GM10266 (cell line): ENCODE measurements at regions not wholly inside any gene's neighbourhood (a gene's known extent, or its start where the extent isn't known, plus 50 kb on each side); places are given as distances from the start of the nearest gene placed in this dataset.

Source experiments
- DNase-seq: peaks from one replicate; pipeline ENCODE4 v3.0.0; 2012; ENCODE audit errors: extremely low spot score
- CTCF ChIP-seq: IDR thresholded peaks from 2 replicates; pipeline ENCODE4 v1.5.1; 2012; ENCODE audit warnings: mild to moderate bottlenecking, low read depth; ENCODE audit not compliant: control insufficient read depth, insufficient read depth; ENCODE audit errors: missing control alignments

- no peak for DNase-seq
Observed at GRCh38 chr12:19695244-19696098, 256.2 kb downstream of the AEBP2 start.

GRCh38 chr12:19700969-19701368 is 261.7 kb downstream of the AEBP2 start:
- TF ChIP-seq CTCF: no peak
- DNase-seq: no peak

More at GRCh38 chr12:19695244-19696098, 256.2 kb downstream of the AEBP2 start:
- TF ChIP-seq CTCF: no peak

DNA sequence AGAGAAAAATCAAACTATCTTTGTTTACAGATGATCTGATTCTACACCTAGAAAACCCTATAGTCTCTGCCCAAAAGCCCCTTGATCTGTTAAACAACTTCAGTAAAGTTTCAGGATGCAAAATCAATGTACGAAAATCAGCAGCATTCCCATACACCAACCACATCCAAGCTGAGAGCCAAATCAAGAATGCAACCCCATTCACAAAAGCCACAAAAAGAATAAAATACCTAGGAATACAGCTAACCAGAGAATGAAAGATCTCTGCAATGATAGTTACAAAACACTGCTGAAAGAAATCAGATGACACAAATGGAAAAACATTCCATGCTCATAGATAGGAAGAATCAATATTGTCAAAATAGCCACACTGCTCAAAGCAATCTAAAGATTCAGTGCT is 265.7 kb downstream of the AEBP2 start:
- TF ChIP-seq CTCF: no peak
- DNase-seq: no peak

DNA sequence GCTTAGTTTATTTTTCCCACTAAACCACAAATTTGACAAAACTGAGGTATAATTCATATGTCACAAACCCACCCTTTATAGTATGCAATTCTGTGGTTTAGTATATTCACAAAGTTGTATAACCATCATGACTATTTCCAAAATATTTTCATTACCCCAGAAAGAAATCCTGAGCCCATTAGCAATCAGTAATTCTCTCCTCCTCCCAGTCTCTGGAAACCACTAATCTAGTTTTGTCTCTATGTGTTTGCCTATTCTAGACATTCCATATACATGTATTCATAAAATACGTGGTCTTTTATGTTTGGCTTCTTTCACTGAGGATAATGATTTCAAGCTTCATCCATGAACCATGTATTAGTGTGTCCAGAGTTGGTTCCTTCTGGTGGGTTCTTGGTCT is 267.6 kb downstream of the AEBP2 start:
- no peak for DNase-seq

GRCh38 chr12:19707948-19708409 is 268.7 kb downstream of the AEBP2 start:
- no peak for DNase-seq

More for the DNA sequence above, 267.6 kb downstream of the AEBP2 start:
- no peak for TF ChIP-seq CTCF

GRCh38 chr12:19709889-19710288 is 270.6 kb downstream of the AEBP2 start:
- no peak for TF ChIP-seq CTCF
- DNase-seq: no peak

More at GRCh38 chr12:19707948-19708409, 268.7 kb downstream of the AEBP2 start:
- no peak for TF ChIP-seq CTCF

DNA sequence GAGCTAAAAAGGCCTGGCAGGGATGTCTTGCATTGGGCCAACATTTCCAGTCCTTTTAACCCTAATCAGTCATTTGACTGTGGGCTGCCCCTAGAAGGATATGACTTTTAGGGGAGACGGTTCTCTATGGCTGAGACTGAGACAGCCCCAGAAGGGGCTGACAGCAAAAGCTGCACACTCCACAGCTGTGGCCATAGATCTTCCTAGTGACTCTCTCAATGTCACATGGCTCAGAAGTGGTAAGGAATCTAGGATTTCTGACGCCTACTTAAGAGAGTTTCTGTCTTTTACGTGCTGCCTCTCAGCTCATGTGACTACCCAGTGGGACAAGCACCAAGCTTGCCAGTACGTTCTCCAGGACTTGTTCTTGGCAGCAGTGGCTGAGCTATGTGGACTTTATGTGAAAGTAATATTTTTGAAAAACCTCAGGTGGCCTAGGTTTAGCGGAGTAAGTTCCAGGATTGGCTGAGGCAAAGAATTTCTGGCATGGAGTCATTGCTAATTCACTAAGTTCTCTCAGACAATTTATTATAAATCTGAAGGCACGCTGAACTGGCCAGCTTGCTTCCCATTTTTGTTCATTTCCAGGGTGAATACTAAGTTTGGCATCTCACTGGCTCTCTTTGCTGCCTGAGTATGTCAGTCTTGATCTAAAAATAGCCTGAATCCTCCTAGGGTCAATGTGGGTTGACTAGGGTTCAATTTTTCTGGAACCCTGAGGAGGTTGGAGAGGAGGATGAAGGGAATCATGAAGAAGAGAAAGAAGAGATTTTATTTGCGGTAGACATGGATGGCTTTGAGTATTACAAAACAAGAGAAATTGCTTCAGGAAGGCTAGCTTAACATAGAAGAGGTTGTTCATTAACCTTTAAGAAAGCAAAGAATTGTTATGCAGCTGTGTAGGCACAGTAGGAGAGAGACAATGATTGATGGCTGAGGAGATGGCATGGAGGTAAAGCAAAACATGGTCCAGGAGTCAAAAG is 271.8 kb downstream of the AEBP2 start:
- no peak for TF ChIP-seq CTCF
- no peak for DNase-seq
